Prostate gland (tissue), 2 donors: ENCODE measurements at regions not wholly inside any gene's neighbourhood (a gene's known extent, or its start where the extent isn't known, plus 50 kb on each side); places are given as distances from the start of the nearest gene placed in this dataset.

Experiments used
- DNase-seq: peaks from one replicate; pipeline ENCODE4 v3.0.0-alpha.2; 2019; ENCODE audit warnings: low spot score
- H3K27ac ChIP-seq, 2 donors: fragments of 200-600 bp; sonication (generic); 2 replicates each; pipeline ENCODE4 v1.5.1; 2017 to 2019
- H3K27me3 ChIP-seq: fragments of 200-600 bp; sonication (generic); replicated peaks from 2 replicates; pipeline ENCODE4 v1.5.1; 2019; ENCODE audit not compliant: insufficient read depth
- H3K36me3 ChIP-seq, 2 donors: fragments of 200-600 bp; sonication (generic); 1 replicate in 1 of 2; 2 replicates in 1 of 2; pipeline versions ENCODE4 v1.5.1 to v1.8.1; 2017 to 2019
- H3K4me1 ChIP-seq: fragments of 200-600 bp; sonication (generic); replicated peaks from 2 replicates; pipeline ENCODE4 v1.5.1; 2019
- H3K4me3 ChIP-seq, 2 donors: fragments of 200-600 bp; sonication (generic); 2 replicates each; pipeline ENCODE4 v1.5.1; 2017 to 2019
- H3K9me3 ChIP-seq: fragments of 200-600 bp; sonication (generic); 2 replicates; pipeline ENCODE4 v1.5.1; 2017
- POLR2A ChIP-seq: fragments of 450-650 bp; IDR thresholded peaks from one replicate; pipeline ENCODE4 v1.6.1; 2016; ENCODE audit warnings: antibody characterized with exemption, mild to moderate bottlenecking
- POLR2AphosphoS5 ChIP-seq: sonication (generic); formaldehyde crosslinking; IDR thresholded peaks from one replicate; pipeline ENCODE4 v1.6.1; 2017; ENCODE audit warnings: antibody characterized with exemption
- WGBS: methylation state at CpG from one replicate; pipeline ENCODE4 v1.1.5; 2018; 5-methylcytosine and 5-hydroxymethylcytosine counted together
- intact Hi-C: fragments of 100-400 bp; cut with DNase I; formaldehyde crosslinking; loops from one replicate; pipeline ENCODE4 v1.14.2; 2022
- TF ChIP-seq, protein P1 (sequence below), 4 experiments: fragments of 200-600 bp in 2 of 4; fragments of 450-650 bp in 2 of 4; sonication (generic) in 2 of 4; IDR thresholded peaks; 1 replicate in 3 of 4; 2 replicates in 1 of 4; pipeline ENCODE4 v1.5.1; 2016 to 2019; ENCODE audit warnings: antibody characterized with exemption in 4 of 4, mild to moderate bottlenecking in 2 of 4, moderate library complexity in 2 of 4

DNA sequence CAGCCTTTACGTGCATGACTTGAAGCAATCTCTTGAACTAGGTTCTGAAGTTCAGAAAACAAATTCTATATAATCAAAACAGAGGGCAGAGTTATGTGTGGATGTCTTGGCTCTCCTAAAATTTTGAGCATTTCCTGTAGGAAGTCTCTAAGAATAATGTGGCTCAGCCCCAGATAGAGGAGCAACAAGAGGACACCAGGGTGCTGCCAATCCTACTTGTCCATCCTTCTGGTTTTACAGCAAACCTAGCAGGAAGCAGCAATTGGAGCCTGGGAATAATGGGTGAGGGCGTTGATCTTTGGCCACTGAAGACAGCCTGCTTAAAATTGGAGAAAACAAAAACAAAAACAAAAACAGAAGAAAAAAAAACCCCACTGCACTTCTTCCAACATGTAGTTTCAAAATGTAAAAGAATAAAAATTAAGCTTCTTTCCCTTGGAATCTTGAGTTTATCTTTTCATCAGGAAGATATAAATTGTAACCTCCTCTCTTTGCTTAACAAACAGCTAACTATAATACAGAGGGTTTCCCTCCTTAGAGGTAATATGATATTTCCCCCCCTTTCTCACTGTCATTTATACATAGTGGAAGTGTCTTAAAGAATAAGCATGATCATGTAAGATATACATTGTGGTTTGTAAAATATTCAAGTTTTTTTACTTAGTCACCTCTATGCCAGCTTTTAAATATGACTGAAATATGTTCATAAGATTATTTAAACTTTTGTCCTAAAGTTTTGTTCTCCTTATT, 130.6 kb downstream of the FBXO8 start:
- Histone ChIP-seq H3K27me3 (no peaks in the 10 kb centered on the region), H3K9me3 (no peaks in the 10 kb centered on the region), H3K27ac (no peak overlapping the region), H3K36me3 (no peaks in the 10 kb centered on the region), H3K4me3 (no peak overlapping the region), H3K4me1 (no peaks in the 10 kb centered on the region)
- intact Hi-C loops: no loop called here
- DNase-seq: no peak
- WGBS: 51% methylated on average over 2 of the region's 2 CpGs
- no peak for TF ChIP-seq POLR2AphosphoS5
- TF ChIP-seq POLR2A: no peak
- TF ChIP-seq, protein P1, sequence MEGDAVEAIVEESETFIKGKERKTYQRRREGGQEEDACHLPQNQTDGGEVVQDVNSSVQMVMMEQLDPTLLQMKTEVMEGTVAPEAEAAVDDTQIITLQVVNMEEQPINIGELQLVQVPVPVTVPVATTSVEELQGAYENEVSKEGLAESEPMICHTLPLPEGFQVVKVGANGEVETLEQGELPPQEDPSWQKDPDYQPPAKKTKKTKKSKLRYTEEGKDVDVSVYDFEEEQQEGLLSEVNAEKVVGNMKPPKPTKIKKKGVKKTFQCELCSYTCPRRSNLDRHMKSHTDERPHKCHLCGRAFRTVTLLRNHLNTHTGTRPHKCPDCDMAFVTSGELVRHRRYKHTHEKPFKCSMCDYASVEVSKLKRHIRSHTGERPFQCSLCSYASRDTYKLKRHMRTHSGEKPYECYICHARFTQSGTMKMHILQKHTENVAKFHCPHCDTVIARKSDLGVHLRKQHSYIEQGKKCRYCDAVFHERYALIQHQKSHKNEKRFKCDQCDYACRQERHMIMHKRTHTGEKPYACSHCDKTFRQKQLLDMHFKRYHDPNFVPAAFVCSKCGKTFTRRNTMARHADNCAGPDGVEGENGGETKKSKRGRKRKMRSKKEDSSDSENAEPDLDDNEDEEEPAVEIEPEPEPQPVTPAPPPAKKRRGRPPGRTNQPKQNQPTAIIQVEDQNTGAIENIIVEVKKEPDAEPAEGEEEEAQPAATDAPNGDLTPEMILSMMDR (IDR thresholded peaks at IDR 0.05): no peak

DNA sequence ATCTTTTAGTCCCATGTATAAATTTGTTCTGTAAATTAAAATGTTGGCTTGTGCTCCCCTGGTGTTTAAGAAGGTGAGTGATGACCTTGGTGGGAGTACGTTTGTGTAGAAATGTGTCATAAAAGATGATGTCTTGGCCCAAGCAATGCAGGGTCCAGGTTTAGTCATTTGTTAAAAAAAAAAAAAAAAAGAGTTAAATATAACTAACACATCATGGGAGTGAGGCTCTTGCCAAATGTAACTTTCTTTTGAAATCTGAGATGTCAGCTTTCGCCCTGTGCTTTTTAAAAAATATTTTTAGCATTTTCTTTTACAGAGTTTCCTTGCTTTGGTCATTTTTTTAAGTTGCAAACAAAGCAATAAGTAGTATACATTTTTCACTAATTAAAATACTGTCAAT, 135.6 kb downstream of the FBXO8 start:
- WGBS: 74% methylated on average over 2 of the region's 2 CpGs
- H3K4me3 ChIP-seq: no peak overlapping the region
- TF ChIP-seq, protein P1 (IDR thresholded peaks at IDR 0.05): no peak
- TF ChIP-seq POLR2A (no peak), POLR2AphosphoS5 (no peak)
- intact Hi-C loops: no loop called here
- H3K9me3 ChIP-seq: no peaks in the 10 kb centered on the region
- H3K27me3 ChIP-seq: no peaks in the 10 kb centered on the region
- no peaks in the 10 kb centered on the region for H3K4me1 ChIP-seq
- H3K27ac ChIP-seq: no peak overlapping the region
- no peak for DNase-seq
- H3K36me3 ChIP-seq: no peaks in the 10 kb centered on the region

DNA sequence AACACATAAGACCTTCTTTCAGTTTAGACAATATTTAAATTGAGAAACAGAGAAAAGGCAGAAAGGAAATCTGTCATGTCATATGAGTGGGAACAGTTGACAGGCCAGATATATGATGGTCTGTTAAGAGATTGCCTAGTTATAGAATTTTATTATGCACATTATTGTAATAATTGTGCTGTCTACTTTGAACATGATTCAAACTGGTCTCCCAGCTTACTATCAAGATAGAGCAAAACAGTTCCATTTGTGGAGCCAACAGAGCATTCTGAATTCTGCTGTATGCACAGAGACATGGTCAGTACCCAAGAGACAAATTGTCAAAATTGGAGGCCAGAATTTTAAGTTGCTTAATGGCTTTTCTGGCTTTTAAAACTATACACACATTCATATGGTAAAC, 139.4 kb downstream of the FBXO8 start:
- Histone ChIP-seq H3K27me3 (no peaks in the 10 kb centered on the region), H3K9me3 (no peaks in the 10 kb centered on the region), H3K4me3 (no peak overlapping the region), H3K36me3 (no peaks in the 10 kb centered on the region), H3K27ac (no peak overlapping the region), H3K4me1 (no peaks in the 10 kb centered on the region)
- intact Hi-C loops: no loop called here
- no peak for DNase-seq
- TF ChIP-seq, protein P1 (IDR thresholded peaks at IDR 0.05): no peak
- TF ChIP-seq POLR2AphosphoS5 (no peak), POLR2A (no peak)

DNA sequence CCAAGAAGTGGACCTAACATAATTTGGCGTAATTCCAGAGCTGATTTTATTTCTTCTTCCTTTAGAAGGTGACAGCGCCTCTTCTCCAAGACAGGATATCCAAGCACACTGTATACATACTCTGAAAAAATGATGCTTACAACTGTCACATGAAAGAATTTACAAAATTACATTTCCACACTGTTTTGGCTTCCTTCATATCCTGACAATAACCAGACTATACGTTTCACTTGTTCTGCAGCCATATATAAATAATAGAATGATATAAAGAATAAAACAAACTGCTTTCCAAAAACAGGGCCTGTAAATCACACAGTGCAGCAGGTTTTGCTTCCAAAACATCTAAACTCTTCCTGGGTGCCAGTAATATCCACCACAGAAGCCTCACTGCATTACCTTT, 141.6 kb downstream of the FBXO8 start:
- Histone ChIP-seq H3K4me1 (no peaks in the 10 kb centered on the region), H3K36me3 (no peaks in the 10 kb centered on the region), H3K4me3 (no peak overlapping the region), H3K27me3 (no peaks in the 10 kb centered on the region), H3K27ac (no peak overlapping the region), H3K9me3 (no peaks in the 10 kb centered on the region)
- no peak for DNase-seq
- TF ChIP-seq, protein P1 (IDR thresholded peaks at IDR 0.05): no peak
- 64% methylated on average over 3 of the region's 3 CpGs for WGBS
- intact Hi-C loops: no loop called here

DNA sequence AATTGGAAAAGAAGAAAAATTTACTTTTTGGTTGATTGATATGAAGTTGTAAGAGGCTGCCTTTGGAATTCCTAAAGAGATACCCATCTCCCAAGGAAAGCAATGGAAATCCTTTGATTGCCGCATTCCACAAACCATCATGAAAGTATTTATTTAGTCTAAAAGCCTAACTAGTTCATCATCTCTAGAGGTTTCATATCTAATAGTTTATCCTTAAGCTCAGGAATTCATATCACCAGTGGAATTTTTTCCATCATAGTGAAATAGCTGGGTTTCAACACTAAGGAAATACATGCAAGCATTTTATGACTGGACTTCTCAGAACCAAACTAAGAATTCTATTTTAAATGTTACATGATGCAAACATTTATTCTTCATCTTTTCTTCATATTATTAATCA, 144.9 kb downstream of the FBXO8 start:
- no peaks in the 10 kb centered on the region for H3K9me3 ChIP-seq
- no peaks in the 10 kb centered on the region for H3K27me3 ChIP-seq
- WGBS: 86% methylated on average over 1 of the region's 1 CpG
- no peak overlapping the region for H3K4me3 ChIP-seq
- no peaks in the 10 kb centered on the region for H3K4me1 ChIP-seq
- no peak for DNase-seq
- no peaks in the 10 kb centered on the region for H3K36me3 ChIP-seq
- H3K27ac ChIP-seq: no peak overlapping the region
- TF ChIP-seq POLR2AphosphoS5: no peak
- TF ChIP-seq, protein P1 (IDR thresholded peaks at IDR 0.05): no peak
- TF ChIP-seq POLR2A: no peak
- intact Hi-C loops: no loop called here
